GM18907 (cell line): ENCODE measurements at regions not wholly inside any gene's neighbourhood (a gene's known extent, or its start where the extent isn't known, plus 50 kb on each side); places are given as distances from the start of the nearest gene placed in this dataset.
"Not testable (repeated sequence)": the region's sequence is repeated elsewhere in the genome, so short reads cannot be mapped to it uniquely, and the experiment has no call there.

ENCODE experiments used
- ATAC-seq: cut with Tn5 transposase; IDR thresholded peaks from one replicate; pipeline ENCODE4 v1.9.1; 2021; ENCODE audit warnings: mild to moderate bottlenecking, moderate library complexity; ENCODE audit not compliant: unreplicated experiment

DNA sequence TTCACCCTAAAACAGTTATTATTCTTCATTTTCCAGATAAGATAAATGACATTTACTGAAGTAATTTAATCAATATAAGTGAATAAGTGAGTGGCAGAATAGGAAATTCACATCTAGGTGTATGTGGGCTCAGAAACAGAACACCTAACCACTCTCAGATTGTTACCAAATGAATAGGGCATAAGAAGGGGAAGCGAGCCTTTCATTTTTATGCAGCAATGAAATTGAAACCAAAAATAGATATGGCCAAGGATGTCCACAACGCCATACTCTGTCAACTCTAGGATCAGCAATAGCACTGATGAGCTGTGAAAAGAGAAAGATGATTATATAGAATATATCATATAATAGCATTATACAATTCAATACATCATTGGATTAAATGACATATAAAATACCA, 398.1 kb upstream of the API5 start:
- no peak for ATAC-seq

DNA sequence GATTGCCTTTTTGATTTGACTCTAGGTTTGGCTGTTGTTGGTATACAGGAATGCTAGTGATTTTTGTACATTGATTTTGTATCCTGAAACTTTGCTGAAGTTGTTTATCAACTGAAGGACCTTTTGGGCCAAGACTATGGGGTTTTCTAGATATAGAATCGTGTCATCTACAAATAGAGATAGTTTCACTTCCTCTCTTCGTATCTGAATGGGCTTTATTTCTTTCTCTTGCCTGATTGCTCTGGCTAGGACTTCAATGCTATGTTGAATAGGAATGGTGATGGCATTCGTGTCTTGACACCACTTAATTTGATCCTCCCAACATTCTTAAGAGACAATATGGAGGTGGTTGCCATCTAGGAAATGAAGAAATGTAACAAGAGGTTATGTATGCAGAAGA, 388.1 kb upstream of the API5 start:
- no peak for ATAC-seq

DNA sequence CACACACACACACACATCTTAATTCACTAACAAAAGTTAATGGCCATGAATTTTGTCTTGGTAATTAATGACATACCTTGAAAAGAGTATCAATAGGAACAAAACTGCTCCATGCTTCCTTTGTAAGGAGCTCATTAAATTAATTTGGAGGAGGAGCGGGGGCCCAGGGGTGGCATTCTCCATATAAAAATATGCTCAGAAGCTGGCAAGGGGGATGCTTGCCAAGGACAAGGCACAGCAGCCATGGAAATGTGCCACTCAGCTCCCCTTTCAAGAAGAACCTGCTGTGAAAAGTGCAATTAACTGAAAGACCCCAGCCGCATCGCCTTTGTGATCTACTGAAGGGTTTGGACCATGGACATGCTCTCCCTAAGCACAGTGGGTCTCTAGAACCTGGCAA, 385.9 kb upstream of the API5 start:
- no peak for ATAC-seq

DNA sequence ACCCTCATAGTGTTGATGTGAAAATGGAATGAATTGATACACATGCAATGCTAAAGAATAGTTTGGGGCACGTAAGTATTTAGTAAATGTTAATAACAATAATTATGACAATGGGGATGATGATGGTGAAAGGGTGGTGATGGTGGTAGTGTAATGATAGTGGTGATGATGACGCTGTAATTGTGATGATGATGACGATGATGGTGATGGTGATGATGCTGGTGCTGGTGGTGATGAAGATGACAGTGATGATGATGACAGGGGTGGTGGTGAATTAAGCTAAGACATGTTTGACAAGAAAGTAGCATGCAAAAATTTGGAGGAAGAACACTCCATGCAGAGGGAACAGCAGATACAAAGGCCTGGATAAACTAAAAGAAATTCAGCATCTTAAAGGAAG, 364.4 kb upstream of the API5 start:
- no peak for ATAC-seq

DNA sequence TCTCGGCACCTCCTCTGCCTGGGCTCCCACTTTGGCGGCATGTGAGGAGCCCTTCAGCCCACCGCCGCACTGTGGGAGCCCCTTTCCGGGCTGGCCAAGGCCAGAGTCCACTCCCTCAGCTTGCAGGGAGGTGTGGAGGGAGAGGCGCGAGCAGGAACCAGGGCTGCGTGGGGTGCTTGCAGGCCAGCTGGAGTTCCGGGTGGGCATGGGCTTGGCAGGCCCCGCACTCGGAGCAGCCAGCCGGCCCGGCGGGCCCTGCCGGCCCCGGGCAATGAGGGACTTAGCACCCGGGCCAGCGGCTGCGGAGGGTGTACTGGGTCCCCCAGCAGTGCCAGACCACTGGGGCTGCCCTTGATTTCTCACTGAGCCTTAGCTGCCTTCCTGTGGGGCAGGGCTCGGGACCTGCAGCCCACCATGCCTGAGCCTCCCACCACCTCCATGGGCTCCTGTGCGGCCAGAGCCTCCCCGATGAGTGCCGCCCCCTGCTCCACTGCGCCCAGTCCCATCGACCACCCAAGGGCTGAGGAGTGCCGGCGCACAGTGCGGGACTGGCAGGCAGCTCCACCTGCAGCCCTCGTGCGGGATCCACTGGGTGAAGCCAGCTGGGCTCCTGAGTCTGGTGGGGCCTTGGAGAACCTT, 361.9 kb upstream of the API5 start:
- ATAC-seq = not testable (repeated sequence)

DNA sequence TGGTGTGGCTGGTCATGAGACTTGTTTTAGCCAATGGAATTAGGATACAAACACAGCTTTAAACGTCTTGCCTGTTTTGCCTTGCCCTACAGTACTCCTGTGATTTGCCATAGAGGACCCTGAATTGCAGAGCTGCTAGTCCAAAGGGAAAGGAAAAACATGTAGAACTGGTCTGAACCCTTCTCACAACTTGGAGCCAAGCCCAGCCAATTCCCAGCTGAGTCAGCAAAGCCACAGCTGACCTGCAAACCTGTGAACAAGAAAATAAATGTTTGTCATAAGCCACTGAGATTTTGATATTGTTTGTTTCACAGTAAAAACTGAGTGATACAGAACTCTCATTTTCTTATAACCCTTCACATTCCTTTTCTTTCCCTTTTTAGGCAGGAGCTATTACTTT, 360.5 kb upstream of the API5 start:
- ATAC-seq = no peak

DNA sequence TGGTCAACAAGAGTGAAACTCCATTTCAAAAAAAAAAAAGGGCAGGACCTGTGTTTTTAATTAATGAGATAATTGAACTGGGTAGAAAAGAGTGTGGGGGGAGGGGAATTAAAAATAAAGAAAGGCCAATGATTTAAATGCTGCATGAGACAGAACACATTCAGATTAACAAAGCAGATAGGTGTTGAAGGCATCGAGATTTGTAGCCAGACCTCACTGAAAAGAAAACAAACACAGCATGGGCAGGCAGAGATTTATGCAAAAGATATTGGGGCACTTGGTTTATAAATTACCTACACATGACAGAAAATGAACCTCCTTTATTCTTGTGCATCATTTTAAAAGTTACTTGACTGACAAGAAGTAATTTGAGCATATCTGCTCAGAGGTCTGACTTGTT, 354.0 kb upstream of the API5 start:
- ATAC-seq = no peak

DNA sequence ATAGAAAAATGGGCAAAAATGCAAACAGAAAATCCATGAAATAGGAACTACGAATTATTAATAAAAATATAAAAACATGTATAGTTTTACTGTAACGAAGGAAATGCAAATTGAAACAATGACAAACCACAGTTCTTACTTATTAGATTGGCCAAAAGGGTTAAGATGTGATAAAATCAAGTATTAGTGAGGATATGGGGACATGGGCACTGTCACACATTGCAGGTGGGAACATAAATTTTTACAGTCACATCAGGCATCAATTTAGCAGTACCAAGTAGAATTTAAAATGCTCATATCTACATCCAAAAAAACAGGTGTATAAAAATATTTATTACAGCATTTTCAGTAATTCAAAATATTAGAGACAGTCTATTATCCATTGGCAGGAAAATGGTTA, 353.2 kb upstream of the API5 start:
- ATAC-seq = no peak

DNA sequence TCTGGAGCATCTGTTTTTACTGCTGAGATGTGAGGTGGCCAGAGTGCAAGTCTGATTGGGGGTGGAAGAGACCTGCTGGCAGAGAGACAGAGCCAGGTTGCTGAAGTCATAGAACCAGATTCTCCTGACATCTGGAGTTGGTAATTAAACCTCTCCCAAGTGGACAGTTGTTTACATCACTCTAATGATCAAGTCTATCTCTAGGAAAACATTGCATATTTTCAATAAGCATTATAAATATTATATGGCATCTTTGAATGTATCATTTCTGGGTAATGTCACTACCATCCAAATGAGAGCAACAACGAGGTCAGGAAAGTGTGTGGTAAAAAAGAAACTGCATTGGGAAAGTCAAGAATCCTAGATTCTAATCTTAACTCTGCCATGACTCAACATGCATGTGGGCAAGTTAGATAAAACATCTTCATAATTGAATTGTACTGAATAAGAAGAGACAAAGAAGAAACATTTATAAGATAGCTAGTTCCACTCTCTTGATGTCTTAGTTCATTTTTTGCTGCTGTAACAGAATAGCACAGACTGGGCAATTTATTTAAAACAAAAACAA, 351.2 kb upstream of the API5 start:
- no peak for ATAC-seq

DNA sequence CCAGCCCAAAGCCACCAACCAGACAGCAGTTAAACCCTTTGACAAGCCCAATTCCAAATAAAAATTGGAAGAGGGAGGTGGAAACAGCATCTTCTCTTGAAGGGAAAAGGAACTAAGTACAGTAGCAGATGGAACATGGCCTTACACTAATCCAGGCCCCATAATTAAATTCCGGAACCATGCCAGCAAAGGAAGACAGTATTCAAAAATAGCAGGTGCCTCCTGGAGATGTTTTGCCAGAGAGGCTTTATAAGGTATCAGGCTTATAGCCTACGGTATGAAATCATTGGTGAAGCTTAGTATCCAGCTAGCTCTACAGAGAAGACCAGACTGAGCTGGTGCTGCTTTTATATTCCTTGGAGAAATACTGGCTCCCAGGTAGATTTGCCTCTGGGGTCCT, 344.1 kb upstream of the API5 start:
- no peak for ATAC-seq

DNA sequence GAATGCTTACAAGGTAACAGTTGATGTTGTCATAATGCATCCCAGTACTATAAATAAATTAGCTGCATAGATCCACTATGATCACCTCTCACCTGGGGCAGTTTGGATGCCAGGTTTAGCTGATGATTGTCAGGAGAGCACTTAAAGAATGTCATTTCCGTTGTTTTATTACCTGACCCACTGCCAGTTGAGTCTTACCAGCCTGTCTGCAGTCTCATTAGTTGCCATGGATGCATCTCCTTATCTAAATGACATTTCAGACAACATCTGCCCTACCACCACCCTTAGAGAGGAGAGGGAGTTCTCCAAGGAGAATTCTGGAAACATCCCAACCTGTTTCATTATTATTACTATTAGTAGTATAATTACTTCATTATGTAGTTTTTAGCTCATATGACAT, 339.1 kb upstream of the API5 start:
- no peak for ATAC-seq

DNA sequence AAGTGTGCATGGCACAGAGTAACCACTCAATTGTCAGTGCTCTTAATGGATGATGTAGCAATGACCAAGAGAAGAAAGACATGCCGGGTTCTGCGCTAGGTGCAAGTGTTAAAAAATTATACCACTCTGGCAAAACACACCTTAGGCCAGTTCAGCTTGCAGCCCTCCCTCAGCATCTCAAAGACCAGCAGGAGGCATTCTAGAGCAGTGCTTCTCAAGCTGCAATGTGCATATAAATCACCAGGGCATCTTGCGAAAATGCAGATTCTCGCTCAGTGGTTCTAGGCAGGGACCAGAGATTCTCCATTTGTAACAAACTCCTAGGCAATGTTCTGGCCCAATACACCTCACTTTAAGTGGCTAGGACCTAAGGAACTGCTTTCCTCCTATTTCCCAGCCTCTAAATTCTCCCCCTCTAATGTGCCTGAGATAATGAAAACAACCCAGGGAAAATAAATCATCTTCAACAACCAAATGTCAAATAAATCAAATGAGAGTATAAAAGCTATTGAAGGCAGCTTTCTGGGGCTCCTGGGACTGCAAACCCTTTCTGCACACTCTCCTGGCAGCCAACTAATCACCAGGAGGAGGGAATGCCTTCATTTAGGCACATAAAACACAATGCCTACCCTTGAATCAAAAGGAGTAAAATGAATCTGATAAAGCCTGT, 337.2 kb upstream of the API5 start:
- ATAC-seq = no peak

DNA sequence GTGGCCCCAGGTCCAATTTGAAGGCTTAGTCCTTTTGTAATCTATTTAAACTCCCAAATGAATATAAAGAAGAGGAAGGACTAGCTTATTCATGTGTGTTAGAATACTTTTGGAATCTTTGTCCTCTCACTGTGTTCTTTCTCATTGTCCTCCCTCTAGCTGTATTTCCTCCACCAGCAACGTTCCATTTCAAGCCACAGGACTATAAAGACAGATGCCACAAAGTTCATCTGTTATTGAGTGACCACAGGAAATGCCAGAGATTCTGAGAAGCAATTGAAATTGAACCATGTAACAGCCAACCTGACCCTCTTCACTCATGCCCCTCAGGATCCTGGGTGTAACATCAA, 336.6 kb upstream of the API5 start:
- ATAC-seq = no peak

DNA sequence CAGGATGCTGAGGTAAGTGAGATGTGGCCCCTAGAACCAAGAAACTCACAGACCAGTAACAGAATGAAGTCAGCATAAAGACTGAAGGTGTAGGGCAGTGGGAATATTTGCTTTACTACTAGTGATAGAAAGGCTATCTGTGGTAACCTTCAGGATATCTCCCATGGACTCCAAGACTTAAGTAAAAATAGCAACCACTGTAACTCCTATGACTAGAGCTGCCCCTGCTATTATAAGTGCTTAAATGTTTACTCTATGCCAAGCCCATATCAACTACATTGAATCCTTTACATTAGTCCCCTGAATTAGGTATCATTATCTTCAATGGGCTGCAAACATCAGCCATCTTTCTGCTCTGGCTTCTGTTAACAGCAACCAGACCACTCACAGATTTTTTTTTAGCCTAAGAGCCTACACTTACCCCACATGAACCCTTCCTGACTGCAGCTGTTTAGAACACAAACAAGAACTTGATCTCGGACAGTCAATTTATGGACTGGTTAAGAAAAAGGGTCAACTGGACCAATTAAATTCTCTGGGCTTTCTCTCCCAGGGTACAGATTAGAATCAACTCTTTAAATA, 335.1 kb upstream of the API5 start:
- no peak for ATAC-seq

DNA sequence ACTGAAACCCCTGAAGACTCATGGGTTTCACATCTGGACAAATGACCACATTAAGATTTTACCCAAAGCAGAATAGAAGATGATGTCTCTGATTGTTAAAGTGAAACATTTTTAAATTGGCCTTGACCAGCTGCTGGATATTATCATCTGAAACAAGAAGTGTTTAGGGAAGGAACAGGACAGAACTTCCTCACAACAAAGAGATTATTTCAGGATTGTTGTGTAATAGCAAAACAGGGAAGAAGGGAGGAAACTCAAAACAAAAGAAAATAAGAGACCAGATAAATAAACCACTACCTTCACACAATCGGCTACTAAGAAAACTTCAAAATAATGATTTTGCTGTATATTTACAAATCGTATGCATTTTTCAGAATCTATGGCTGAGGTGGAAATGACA, 319.2 kb upstream of the API5 start:
- no peak for ATAC-seq

DNA sequence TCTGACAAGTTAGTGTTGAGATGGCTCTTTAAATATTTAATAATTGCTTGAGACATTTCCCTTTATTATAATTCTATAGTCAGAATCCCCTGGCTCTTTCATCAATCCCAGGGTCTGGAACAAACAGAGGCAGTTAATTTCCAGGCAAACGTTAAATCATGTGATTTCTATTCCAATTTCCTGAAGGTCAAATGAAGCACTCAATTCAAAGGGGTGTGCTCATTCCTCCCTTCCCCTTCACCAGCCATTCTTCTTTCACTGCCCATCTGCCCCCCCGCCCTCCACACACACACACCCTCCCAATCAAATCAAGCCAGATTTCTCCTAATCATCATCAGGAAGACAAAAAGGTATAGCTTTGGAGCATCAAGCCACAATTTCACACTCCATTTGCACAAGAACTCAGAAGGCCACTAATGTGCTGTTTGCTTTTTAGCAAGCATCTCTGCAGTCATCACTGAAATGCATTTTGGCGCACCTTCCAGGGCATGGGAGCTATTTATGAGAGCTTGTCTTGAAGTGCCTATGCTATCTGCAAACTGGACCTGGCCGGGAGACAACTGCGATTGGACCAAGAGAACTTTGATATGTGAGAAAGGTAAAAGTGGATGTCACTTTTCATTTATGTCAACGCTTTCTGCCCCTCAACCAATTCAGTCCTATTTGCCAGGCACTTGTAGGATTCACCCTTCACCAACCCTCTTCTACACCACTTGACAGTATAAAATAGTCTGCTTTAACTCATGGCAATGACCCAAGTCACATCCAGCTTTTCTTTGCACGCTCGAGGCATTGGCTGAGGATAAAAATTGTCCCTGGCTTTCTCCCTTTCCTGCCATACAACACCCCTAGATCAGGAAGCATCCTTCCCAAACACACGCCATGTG, 315.1 kb upstream of the API5 start:
- ATAC-seq = no peak

DNA sequence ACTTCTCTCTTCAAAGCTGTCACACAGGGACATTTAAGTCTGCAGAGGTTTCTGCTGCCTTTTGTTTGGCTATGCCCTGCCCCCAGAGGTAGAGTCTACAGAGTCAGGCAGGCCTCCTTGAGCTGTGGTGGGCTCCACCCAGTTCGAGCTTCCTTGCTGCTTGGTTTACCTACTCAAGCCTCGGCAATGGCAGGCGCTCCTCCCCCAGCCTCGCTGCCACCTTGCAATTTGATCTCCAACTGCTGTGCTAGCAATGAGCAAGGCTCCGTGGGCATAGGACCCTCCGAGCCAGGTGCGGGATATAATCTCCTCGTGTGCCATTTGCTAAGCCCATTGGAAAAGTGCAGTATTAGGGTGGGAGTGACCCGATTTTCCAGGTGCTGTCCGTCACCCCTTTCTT, 306.9 kb upstream of the API5 start:
- not testable (repeated sequence) for ATAC-seq

DNA sequence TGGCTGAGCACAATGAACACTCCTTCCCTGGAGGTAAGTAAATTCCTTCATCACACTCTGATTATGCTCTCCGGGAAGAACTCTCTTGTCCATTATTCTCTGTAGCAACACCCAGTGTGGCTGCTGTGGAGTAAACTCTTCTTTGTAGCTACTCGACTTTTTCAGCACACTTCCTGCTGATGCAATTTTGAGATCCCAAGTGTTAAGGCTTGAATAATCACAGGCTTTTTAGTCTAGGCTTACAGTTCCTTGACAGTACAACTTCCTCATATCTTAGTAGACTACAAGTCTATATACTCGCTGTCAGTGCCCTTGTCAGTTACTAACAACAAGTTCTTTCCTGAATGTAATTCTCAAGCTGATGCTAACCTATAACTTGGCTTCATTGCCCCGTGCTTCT, 301.8 kb upstream of the API5 start:
- no peak for ATAC-seq

DNA sequence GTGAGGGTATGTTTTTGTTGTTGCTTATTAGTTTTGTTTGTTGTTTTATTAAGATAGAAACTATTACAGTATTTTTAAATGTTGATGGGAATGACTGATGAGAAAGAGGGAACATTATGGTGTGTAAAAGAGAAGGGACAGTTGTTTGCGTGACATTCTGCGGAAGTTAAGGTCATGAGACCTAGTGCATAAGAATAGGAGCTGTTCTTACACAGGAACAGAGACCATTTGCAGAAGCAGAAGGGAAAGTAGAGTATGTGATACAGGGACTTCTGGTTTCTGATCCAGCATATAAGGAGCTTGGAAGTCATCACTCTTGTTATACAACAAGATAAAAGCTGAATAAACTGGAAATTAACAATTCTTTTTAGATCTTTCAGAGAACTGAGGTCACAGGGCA, 299.2 kb upstream of the API5 start:
- no peak for ATAC-seq

DNA sequence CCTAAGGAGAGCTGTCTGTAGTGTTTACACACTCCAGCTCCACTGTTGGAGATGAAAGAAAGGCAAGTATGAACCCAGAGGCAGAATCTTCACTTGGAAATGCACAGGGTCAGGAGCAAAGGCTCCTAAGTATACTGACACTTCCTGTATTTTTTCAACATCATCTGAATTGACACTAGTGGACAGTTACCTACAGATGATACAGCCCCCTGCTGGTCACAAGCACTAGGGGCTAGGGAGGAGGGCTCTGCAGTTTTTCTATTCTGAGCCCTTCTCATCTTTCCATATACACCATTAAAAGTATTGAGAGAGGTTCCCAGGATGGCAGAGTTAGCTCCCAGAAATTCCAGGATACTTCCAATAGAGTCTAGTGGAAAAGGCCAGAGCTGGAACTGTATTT, 290.3 kb upstream of the API5 start:
- ATAC-seq = peak; percentile 67

DNA sequence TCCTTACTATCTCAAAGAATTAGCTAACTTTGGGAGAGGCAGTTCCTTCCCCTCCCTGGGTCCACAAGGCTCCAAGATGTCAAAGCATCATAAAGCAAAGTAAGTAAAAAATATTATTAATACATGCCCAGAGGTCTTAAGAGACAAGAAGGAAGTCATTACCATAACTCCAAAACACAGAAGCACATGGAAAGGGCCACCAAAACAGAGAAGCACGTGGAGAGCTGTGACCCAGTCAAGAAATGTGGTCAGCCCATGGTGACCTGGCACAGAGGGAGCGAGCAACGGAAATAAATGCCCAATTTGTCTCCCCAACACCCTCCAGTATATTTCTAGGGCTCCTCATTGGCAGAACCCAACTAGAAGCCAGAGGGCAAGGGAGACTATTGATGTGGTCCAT, 277.5 kb upstream of the API5 start:
- ATAC-seq = no peak

DNA sequence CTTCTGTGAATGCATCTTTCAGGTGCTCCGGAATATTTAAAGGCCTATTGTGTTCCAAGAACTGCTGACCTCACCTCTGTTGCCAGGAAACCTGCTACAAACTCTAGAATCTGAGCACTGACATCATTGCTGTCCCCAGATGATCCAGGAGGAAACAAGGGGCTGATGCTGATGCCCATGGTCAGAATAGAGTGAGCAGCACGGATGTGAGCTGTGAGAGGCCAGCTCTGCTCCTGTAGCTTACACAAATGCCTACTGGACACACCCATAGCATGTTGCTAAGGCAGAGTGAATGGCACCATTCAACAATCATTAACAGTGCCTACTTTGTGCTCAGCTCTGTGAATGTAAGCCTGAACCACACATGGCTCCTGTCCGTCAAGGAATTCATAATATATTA, 276.7 kb upstream of the API5 start:
- ATAC-seq = no peak
